Erythroblast (primary cell): ENCODE measurements at regions not wholly inside any gene's neighbourhood (a gene's known extent, or its start where the extent isn't known, plus 50 kb on each side); places are given as distances from the start of the nearest gene placed in this dataset.

Experiments used
- DNase-seq, 2 experiments: peaks; one replicate each; lab custom pipeline; 2025; lab: John Stamatoyannopoulos, UW
- GATA1 ChIP-seq: IDR thresholded peaks from 2 replicates; pipeline ENCODE4 v1.6.1; 2011; ENCODE audit warnings: low read depth, mild to moderate bottlenecking, control low read depth, low read length, moderate library complexity
- POLR2A ChIP-seq: IDR thresholded peaks from 2 replicates; pipeline ENCODE4 v1.6.1; 2011; ENCODE audit warnings: mild to moderate bottlenecking, low read length

- DNase-seq: no peak
- TF ChIP-seq POLR2A: no peak
- TF ChIP-seq GATA1: no peak
These were observed 51.9 kb upstream of the PDE10A start for GRCh38 chr6:165714907-165715306.

GRCh38 chr6:165713845-165714466, 50.9 kb upstream of the PDE10A start:
- no peak for TF ChIP-seq POLR2A
- TF ChIP-seq GATA1: no peak
- DNase-seq: no peak
